ENCODE measurements at regions not wholly inside any gene's neighbourhood (a gene's known extent, or its start where the extent isn't known, plus 50 kb on each side); places are given as distances from the start of the nearest gene placed in this dataset.
"Not testable (repeated sequence)": the region's sequence is repeated elsewhere in the genome, so short reads cannot be mapped to it uniquely, and the experiment has no call there.

DNA sequence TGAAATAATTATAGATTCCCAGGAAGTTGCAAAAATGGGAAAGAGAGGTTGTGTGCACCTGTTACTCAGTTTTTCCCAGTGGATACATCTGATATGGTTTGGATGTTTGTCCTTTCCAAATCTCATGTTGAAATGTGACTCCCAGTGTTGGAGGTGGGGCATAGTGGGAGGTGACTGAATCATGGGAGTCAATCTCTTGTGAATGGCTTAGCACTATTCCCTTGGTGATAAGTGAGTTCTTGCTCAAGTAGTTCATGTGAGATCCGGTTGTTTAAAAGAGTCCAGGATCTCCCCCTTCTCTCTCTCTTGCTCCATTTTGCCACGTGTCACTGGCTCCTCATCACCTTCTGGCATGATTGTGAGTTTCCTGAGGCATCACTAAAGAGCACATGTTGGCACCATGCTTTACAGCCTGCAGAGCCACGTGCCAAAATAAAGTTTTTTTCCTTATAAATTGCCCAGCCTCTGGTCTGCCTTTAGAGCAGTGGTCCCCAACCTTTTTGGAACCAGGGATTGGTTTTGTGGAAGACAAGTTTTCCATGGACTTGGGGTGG is 149.2 kb downstream of the RAMP3 start:
- Histone ChIP-seq H3K4me3 (ENCODE audit: low read depth, low read length, poor library complexity, severe bottlenecking) (no peak overlapping the region), H3K79me2 (ENCODE audit: insufficient read depth, low read depth, low read length) (no peaks in the 10 kb centered on the region), H3K27ac (ENCODE audit: low read depth, low read length, poor library complexity, severe bottlenecking) (no peak overlapping the region), H4K20me1 (ENCODE audit: insufficient read depth, low read length) (no peaks in the 10 kb centered on the region), H3K36me3 (ENCODE audit: insufficient read depth, low read length) (no peaks in the 10 kb centered on the region), H2AFZ (ENCODE audit: low read length) (no peak overlapping the region), H3K9me2 (ENCODE audit: insufficient read depth, low read length) (no peaks in the 10 kb centered on the region), H3K4me1 (ENCODE audit: insufficient read depth, low read length, poor library complexity, severe bottlenecking) (no peaks in the 10 kb centered on the region), H3K9me3 (ENCODE audit: low read length) (no peaks in the 10 kb centered on the region), H3K4me2 (ENCODE audit: low read length) (no peak overlapping the region)
- no peak for TF ChIP-seq EZH2phosphoT487 (IDR thresholded peaks at IDR 0.05; ENCODE audit: borderline replicate concordance, low read depth, low read length)
- TF ChIP-seq, protein P1, sequence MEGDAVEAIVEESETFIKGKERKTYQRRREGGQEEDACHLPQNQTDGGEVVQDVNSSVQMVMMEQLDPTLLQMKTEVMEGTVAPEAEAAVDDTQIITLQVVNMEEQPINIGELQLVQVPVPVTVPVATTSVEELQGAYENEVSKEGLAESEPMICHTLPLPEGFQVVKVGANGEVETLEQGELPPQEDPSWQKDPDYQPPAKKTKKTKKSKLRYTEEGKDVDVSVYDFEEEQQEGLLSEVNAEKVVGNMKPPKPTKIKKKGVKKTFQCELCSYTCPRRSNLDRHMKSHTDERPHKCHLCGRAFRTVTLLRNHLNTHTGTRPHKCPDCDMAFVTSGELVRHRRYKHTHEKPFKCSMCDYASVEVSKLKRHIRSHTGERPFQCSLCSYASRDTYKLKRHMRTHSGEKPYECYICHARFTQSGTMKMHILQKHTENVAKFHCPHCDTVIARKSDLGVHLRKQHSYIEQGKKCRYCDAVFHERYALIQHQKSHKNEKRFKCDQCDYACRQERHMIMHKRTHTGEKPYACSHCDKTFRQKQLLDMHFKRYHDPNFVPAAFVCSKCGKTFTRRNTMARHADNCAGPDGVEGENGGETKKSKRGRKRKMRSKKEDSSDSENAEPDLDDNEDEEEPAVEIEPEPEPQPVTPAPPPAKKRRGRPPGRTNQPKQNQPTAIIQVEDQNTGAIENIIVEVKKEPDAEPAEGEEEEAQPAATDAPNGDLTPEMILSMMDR (conservative IDR thresholded peaks at IDR 0.05; ENCODE audit: low read length) = no peak
- POLR2A ChIA-PET = no interaction called here
- DNase-seq (ENCODE audit: low spot score) = no peak
- intact Hi-C loops (cut with micrococcal nuclease; ENCODE audit: unreplicated experiment) = no loop called here
- BruUV-seq (replicated peaks) = no TSS peak
- CTCF ChIA-PET (ENCODE audit: unreplicated experiment) = no interaction called here

DNA sequence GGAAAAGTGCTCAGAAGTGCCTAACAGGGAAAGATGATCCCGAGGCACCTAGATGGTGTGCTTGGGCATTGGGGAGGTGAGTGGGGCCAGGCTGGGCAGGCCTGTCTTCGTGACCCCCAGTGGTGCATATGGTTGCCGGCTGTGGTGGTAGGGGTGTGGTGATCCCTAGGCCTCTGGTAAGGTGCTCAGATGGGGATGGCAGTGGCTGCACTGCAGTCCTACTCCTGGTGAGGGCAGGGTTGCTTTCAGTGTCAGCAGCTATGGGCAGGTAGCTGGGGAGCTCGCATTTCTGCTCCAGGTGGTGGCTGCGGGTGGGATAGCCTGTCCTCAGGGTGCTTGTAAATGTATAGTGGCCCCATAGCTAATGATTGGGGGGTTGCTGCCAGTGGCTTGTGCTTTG is 154.0 kb downstream of the RAMP3 start:
- intact Hi-C loops (cut with micrococcal nuclease; ENCODE audit: unreplicated experiment) = no loop called here
- Histone ChIP-seq H3K79me2 (ENCODE audit: insufficient read depth, low read depth, low read length) (no peaks in the 10 kb centered on the region), H3K36me3 (ENCODE audit: insufficient read depth, low read length) (no peaks in the 10 kb centered on the region), H3K4me2 (ENCODE audit: low read length) (no peak overlapping the region), H3K9me3 (ENCODE audit: low read length) (0 out of 2 replicates have a peak, but pooled peaks cover 3% of the 10 kb centered on the region), H3K4me3 (ENCODE audit: low read depth, low read length, poor library complexity, severe bottlenecking) (no peak overlapping the region), H2AFZ (ENCODE audit: low read length) (no peak overlapping the region), H3K4me1 (ENCODE audit: insufficient read depth, low read length, poor library complexity, severe bottlenecking) (no peaks in the 10 kb centered on the region), H3K9me2 (ENCODE audit: insufficient read depth, low read length) (no peaks in the 10 kb centered on the region), H4K20me1 (ENCODE audit: insufficient read depth, low read length) (no peaks in the 10 kb centered on the region), H3K27ac (ENCODE audit: low read depth, low read length, poor library complexity, severe bottlenecking) (no peak overlapping the region)
- ChIA-PET POLR2A (interaction anchor here (0.6 kb wide), 1 partner anchor 20 kb away, joined by 4 read pairs; no protein-coding TSS in a partner anchor), CTCF (ENCODE audit: unreplicated experiment) (no interaction called here)
- TF ChIP-seq, protein P1 (conservative IDR thresholded peaks at IDR 0.05; ENCODE audit: low read length) = no peak
- no peak for TF ChIP-seq EZH2phosphoT487 (IDR thresholded peaks at IDR 0.05; ENCODE audit: borderline replicate concordance, low read depth, low read length)
- BruUV-seq (replicated peaks) = no TSS peak
- DNase-seq (ENCODE audit: low spot score) = no peak

DNA sequence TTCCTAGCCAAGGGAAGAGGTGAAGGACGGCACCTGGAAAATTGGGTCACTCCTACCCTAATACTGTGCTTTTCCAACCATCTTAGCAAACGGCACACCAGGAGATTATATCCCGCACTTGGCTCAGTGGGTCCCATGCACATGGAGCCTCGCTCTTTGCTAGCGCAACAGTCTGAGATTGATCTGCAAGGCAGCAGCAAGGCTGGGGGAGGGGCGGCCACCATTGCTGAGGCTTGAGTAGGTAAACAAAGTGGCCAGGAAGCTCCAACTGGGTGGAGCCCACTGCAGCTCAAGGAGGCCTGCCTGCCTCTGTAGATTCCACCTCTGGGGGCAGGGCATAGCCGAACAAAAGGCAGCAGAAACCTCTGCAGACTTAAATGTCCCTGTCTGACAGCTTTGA is 157.9 kb downstream of the RAMP3 start:
- H3K4me2 ChIP-seq (ENCODE audit: low read length); CTCF ChIA-PET (ENCODE audit: unreplicated experiment); H3K79me2 ChIP-seq (ENCODE audit: insufficient read depth, low read depth, low read length); H3K4me3 ChIP-seq (ENCODE audit: low read depth, low read length, poor library complexity, severe bottlenecking); H3K9me2 ChIP-seq (ENCODE audit: insufficient read depth, low read length); DNase-seq (ENCODE audit: low spot score); POLR2A ChIA-PET; BruUV-seq (replicated peaks); H3K27ac ChIP-seq (ENCODE audit: low read depth, low read length, poor library complexity, severe bottlenecking); H3K9me3 ChIP-seq (ENCODE audit: low read length); H3K4me1 ChIP-seq (ENCODE audit: insufficient read depth, low read length, poor library complexity, severe bottlenecking); H2AFZ ChIP-seq (ENCODE audit: low read length); H3K36me3 ChIP-seq (ENCODE audit: insufficient read depth, low read length); H4K20me1 ChIP-seq (ENCODE audit: insufficient read depth, low read length); intact Hi-C loops (cut with micrococcal nuclease; ENCODE audit: unreplicated experiment): not testable (repeated sequence)
